ENCODE measurements at regions not wholly inside any gene's neighbourhood (a gene's known extent, or its start where the extent isn't known, plus 50 kb on each side); places are given as distances from the start of the nearest gene placed in this dataset.

DNA sequence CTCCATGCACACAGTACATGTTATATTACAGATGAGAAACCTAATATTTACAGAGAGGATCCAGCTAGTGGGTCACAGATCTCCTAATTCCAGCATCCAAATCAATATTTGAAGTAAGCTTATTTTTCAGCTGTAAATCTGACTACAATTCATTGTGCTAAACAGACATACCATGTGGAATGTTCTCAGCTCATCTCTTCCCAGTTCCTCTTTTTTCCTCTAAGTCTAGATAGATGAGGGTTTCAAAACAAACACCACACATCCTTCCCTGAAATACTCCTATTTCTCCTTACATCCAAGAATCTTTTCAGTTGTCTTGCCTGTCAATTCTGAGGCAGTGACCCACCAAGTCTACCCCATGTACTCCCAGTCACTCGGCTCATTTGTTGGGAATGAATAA lies 200.7 kb upstream of the PIK3C3 start:
- no peak for DNase-seq (ENCODE audit: low spot score)

DNA sequence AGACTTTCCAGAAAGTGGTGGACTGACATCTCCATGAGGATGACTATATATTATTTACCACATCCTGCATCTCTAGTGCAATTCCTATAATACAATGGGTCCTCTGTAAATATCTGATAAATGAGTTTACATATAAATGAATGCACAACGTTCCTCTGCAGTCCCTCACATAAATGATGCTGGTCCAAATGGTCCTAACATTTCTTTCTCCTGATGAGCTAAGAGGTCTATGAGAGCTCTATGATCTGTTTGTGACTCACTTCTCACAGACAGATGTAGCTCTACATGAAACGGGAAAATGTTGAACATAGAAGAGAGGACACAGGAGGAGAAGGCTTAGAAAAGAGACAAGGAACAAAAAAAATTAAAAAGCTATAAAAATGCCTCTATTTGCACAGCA lies 201.2 kb upstream of the PIK3C3 start:
- no peak for DNase-seq (ENCODE audit: low spot score)

DNA sequence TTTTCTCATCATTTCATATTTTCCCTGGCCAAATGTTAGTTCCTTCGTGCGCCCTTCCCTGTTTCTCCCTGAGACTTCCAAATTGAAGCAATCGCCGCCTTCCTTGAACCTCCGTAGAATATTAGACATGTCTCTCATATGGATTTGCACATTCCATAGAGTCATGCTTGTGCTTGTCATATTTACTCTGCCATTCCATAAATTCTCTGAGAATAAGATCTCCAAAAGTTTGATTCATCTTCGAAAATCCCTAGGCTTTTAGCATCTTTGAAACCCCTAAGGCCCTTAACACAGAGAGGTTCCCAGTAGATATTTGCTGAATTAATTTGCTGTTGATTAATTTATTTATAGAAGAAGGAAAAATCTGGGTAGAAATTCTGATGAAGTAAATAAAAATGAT lies 202.2 kb upstream of the PIK3C3 start:
- DNase-seq (ENCODE audit: low spot score): no peak

DNA sequence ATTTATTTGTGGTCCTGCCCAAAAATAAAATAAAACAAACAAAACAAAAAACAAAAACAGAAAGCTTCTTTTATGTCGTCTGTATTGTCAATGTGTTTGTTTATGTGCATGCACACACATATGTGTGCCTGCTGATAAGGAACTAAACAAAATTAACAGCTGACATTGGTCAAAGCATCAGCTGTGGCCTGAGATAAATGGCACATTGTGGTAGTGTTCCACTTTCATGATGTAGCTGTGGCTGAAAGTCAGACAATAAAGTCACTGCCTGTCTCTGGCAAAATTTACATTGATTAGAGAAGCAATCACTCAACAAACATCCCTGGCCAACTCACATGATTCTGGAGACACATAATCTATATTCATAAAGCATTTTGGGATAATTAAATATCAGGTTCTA lies 203.4 kb upstream of the PIK3C3 start:
- DNase-seq (ENCODE audit: low spot score): no peak

DNA sequence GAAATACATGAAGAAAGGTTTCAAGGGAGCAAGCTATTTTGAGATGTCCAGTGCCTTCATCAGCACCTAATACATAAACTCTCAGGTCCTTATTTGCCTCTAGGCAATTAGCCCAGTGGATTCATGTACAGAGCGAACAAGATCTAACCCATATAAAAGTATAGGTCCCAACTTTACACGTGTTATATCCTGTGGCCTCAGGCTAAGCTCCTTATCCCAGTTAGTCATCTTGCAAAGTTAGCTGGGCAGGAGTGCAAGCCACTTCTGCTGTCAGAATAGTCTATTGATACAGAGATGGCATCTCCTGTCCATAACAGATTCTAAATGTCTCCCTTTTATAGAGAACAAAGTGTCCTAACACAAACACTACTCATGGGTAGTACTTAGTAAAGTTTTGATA lies 203.9 kb upstream of the PIK3C3 start:
- no peak for DNase-seq (ENCODE audit: low spot score)

DNA sequence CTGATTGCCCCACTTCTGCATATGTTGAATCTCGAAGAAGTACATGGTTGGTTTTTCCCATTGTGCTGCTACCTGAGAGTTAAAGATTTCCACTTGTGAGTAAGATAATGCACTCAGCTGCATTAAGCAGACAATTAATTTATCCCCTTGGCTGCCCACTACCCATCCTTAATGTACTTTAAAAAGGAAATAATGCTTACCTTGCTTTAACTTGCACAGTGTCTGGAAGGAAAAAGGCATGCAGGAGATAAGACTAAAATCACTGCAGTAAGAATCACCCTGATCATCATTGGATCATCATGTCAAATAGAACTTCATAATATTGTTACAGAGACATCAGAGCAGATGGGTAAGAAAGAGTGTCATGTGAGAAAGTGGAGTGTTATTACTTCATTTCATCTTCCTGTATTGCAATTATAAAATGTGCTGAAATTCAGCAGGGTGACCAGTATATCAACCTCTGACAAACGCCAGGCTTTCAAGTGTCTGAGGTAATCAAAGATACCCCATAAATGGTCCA lies 207.3 kb upstream of the PIK3C3 start:
- DNase-seq (ENCODE audit: low spot score): no peak

DNA sequence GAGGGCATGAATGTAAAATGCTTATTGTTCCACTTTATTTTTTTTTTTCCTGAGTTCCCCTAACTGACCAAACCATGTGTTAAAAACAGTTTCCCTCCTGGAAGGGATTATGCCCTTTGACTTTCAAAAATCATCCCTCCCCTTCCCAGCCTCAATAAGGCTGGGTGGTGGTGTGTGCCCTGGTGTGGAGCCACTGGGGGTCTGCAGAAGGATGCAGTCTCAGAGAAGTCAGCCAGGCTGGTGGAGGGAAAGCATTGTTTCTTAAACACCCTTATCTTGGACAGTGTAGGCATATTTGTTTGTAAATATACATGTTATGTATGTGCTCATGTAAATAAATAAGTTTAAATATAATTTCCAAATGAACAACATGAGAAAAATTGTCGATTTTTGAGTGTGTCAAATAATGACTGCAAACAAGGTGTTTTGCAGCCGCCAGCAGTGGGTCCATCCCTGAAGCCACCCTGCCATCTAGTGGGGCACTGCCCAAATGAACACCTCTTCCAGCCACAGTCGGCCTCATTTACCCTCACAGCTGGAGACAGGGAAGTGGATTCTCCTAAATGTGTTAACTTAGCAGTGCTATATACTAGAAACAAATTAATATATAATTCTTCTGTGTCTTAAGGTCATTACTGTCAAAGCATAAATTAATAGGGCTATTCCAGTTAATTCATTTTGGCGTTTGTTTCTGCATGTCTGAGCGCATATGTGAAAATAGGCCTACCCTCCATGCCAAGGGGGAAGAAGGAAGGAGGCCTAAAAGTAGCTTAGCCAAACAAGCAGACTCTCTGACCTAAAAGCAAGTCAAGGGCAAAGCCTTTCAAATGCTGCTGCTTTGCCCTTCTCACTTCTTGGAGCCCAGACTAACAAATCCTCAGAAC lies 209.6 kb upstream of the PIK3C3 start:
- peak; percentile 60 for DNase-seq (ENCODE audit: low spot score)

DNA sequence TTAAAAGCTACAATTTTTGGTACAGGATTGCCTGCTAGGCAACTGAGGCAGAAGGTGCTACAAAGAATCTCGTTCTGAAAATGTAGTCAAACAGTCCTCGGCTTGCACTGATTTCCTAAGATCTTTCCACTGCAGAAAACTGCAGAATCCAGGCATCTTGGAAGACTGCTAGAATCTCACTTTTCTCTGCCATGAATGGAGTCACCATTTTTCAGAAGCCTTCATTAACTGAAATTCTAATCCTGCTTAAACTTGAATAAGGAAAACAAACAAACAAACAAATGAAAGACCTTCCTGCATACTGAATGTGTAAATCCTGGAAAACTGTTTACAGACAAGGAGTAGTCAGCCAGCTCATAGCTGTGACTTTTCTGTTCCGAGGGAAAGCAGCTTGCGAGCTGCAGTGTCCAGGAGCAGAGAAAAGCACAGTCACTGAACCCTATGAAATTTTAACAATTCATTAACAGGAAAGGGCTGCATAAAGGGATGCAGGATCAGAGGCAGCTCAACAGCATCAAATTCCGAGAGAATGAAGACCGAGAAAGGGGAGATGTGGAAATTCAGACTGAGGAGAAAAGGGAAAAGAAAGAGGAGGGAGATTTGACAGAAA lies 210.5 kb upstream of the PIK3C3 start:
- DNase-seq (ENCODE audit: low spot score): no peak

DNA sequence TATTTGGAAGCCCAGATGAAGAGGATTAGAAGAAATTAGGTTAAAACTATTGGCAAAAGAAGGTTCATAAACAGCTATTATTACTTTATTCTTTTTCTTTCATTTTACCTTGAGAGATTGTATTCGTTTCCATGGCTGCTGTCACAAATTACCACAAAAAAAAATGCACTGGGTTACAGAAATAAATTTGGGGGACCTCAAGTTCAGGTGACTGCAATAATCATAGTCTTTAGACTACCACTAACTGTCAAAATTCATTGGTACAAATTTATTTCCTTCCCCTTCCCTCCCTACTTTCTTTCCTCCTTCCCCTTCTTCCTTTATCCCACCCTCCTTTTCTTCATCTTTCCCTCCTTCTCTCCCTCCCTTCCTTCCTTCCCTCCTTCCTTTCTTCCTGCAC lies 217.8 kb upstream of the PIK3C3 start:
- no peak for DNase-seq (ENCODE audit: low spot score)

DNA sequence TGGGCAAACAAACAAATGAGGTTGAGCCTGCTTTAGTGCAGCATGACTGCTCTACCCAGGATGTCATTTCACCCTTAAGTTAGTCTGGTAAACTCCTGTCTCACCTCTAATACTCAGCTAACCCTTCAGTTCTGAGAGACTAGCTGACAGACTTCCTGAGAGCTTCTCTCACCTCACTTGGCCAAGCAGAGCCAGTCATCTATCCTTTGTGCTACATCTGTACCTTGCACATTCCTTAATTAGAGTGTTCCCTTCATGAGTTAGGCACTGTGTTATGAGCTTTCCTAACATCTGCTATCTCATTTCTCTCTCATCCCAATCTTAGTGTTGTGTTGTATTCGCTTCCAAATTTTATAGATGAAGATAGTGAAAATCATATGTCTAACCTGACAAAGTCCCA lies 220.1 kb upstream of the PIK3C3 start:
- DNase-seq (ENCODE audit: low spot score): no peak

DNA sequence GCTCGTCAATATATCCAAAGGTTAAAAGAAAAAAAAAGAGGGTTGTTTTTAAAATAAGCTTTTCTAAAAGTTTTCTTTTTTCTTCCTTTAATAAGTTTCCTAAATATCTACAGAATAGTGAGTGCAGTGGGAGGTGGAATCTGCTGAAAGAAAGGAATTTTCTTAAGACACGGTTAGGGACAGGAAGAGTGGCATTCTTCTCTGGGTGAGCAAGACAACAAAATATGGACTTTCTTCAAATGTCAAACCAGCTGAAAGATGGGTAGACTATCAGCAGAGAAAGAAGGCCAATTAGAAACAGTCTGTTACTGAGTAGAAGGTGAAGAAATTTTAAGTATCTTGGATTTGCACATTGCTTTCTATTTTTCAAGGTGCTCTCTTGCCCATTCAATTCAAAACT lies 222.7 kb upstream of the PIK3C3 start:
- no peak for DNase-seq (ENCODE audit: low spot score)

DNA sequence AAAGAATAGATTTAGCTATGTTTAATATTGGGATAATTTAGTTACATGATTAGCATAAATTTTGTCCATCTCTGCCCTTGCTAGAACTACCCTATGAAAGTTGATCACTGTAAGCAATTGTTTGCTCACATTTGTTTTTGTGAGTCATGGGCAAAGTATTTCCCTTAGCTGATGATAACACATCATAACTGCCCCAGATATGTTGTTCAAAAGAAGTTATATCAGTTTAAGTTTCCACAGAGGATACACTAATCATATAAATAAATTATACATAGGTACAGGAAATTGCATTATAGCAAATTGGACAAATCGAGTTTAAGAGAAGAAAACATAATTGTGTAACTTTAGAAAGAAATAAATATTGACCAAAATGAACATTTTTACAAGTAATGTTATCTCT lies 223.2 kb upstream of the PIK3C3 start:
- DNase-seq (ENCODE audit: low spot score): peak; percentile 23

DNA sequence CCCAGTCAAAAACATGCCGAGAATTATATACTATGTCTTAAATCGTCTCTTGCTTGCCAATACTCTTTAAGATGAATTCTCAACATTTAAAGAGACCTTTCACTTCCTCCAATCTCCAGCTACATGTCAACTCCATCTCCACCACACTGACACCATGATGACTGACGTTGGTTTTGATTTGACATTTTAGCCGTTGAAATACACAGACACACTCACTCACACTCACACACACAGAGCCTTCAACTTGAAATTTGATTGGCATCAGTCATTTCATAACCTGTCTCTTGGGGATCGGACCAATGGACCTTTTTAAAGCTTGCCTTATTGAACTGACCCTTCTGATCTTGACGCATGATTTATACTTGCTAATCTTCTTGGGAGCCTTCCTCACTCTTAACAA lies 230.8 kb upstream of the PIK3C3 start:
- DNase-seq (ENCODE audit: low spot score): no peak

DNA sequence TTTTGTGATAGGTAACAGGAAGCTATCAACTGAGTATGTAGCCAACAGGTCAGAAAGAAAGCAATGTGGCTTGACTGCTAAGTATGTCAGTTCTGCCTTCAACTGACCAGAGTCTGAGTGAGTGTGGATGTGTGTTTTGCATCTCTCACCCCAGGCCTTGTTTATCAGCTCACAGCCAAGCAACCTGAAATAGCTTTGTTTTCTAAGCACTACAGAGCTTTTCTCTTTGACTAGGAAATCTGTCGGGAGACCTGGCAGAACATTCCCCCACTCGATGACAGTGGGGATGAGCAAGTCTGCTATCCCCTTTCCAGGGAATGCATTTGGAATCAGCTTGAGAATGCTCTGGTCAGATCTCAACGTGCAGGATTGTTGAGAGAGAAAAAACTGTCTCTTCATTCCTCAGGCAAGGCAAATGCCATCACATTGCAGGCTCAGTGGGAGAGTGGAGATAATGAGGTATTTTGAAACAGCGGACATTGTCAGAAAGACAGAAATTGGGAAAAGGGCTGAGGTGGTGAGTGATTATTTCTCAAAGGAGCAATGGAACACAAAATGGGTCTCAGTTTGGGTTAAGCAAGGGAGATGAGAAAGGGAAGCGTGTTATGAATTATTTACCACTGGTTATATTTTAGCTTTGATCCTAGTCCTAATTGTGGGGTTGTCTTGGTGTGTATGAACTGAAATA lies 233.8 kb upstream of the PIK3C3 start:
- DNase-seq (ENCODE audit: low spot score): no peak

DNA sequence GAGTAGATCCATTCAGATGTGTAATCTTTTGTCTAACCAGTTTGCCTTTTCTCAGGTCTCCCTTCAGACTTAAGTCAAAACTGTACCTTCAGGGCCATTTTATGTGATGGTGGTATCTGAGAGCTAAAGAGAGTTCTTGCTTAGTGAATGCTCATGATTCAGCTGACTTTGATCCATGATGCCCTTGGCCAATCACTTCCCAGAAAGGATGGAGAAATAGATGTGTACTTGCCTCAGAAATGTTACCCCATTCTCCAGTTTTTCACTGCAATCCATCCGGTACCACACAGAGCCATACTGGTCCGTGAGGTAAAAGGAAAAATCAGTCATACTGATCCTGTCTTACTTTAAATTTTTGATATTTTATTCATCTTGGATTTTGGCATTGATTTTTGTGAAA lies 234.8 kb upstream of the PIK3C3 start:
- no peak for DNase-seq (ENCODE audit: low spot score)

DNA sequence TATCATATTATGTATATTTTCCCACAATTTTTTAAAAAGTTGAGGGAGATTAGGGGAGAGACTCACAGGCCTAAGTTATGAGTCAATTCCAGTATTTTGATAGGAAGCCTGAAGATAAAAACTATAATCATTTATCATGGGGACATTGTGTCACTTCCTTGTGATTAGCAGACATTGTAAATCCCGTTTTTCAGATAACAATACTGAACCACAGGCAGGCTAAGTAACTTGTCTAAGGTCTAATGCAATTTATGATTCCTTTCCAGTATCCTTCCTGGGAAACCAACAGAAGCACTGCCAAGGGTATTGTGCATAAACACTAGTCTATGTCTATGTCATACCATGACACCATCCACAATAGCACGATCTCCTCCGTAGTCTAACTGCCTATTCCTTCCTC lies 235.2 kb upstream of the PIK3C3 start:
- DNase-seq (ENCODE audit: low spot score): peak; percentile 73

DNA sequence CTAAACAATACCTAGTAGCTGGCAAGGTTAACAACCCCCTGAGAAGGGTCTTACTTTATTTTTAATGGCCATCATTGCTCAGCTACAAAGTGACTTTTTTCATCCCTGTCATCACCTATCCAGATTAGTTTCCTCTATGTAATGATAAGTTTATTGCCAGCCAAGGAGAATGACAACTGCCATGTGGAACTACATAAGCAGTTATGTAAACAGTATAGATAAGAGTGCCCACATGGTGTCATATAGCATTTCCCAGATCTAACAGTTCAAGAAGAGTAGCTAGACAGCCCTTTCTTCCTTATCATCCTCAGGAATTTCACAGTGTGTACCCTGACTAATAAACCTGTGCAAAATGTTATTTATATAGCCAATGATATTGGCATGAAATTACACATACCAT lies 240.2 kb upstream of the PIK3C3 start:
- DNase-seq (ENCODE audit: low spot score): no peak

DNA sequence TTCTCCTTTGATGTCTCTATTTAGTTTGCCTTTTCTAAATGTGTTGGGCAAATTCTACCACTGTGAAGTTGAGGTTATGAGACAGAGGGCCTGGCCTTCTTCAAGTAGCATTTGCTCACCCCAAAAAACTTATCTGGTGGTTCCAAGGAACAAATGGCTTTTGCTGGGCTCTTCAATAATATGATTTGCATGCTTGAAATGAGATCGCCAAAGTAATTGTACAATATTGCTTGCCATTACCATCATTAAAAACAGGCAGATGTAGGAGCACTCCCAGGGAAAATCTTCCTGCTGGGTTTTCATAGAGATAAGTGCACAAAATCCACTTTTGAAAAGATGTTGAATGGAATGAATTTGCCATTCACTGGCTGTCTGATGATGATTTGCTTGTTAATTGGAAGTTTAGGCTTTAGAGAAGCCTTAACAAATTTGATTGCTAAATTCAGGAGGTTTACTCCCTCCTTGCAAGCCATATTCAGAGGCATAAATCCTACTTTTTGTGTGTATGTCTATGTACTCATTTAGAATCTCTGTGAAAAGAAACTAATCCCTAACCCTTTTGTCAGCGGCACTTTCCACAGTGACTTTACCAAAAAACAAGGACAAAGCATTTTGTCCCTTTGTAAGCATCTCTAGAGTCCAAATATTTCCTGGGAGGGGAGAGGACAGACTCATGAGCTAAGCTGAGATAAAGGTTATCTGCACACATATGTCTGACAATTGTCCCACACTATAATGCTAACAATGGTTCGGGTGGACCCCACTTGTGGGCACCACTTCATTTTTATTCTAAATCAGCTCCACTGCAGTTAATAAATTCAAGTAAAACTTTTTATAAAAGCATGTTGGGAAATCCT lies 240.8 kb upstream of the PIK3C3 start:
- DNase-seq (ENCODE audit: low spot score): no peak

DNA sequence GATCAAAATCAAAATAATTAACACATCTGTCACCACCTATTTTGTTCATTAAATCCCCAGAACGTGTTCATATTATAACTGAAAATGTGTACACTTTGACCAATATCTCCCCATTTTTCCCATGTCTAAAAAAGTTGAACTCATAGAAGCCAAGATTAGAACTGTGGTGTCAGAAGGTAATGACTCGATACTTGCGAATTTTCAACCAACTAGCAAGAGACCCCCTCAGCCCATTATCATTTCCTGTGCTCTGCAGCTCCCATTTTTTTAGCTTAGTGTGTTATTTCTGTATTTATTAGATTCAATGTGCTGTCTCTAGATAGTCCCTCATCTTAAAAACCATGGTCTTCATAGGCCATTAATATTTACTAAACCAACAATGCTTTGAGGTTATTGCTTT lies 248.7 kb upstream of the PIK3C3 start:
- no peak for DNase-seq (ENCODE audit: low spot score)

DNA sequence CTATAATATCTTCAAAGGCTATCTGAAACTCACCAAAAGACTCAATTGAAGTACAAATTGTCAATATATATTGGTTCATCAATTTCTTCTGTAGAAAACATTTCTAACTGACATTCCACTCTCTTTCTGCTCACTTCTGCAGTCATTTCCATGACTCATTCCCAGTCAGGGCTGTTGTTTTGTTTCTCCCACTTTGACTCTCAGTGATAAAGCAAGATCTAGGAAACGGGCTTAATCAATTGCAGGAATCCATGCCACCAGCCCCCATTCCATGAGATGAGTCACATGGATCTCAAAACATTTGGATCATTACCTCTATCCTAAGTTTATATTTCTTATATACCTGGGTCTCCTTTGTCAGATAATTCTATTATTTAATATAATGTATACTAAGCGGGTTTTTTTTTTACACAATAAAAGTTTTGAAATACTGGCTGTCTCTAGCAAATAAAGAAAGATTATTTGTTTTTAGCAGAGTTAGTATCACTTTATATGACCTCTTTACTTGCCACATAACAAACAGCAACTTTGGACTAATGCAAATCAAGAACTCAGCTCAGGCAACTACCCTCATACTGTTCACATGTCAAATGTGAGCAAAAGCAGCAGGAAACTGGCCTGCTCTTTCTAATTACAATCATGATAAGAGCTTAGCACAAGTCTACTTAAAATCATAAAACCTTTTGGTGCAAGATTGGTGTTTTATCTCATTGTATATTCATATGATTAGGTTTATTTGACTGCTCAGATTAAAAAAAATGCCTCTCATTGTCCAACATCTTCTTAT lies 251.1 kb upstream of the PIK3C3 start:
- DNase-seq (ENCODE audit: low spot score): no peak

DNA sequence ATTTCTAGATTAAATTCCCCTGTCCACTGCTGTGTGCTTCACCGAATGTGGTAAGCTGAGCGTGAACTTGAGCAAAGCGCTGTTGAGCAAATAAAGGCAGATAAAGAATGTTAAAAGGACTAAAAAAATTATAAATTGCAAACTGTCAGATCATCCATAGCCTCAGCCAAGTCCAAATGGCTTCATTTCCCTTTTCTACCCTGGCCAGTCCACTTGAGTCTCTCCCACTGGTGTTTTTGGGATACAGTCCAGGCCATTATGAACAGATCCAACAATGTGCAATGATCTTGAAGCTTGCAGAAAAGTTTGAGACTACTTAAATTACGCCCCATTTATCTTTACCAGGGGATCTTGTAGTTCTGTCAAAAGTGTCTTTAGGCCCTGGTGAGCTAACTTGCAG lies 254.6 kb upstream of the PIK3C3 start:
- no peak for DNase-seq (ENCODE audit: low spot score)
